RWPE2 (cell line): ENCODE measurements at regions not wholly inside any gene's neighbourhood (a gene's known extent, or its start where the extent isn't known, plus 50 kb on each side); places are given as distances from the start of the nearest gene placed in this dataset.

Experiments used
- ATAC-seq: fragments of 200-7000 bp; cut with Tn5 transposase; 3 replicates; pipeline ENCODE4 v1.9.1; 2021; ENCODE audit warnings: low read depth
- DNase-seq: peaks from one replicate; pipeline ENCODE4 v3.0.0-alpha.2; 2020; ENCODE audit warnings: low spot score
- H3K27ac ChIP-seq: fragments of 450-650 bp; 2 replicates; pipeline ENCODE4 v1.5.1; 2017; ENCODE audit warnings: mild to moderate bottlenecking; ENCODE audit not compliant: poor library complexity, severe bottlenecking
- H3K27me3 ChIP-seq: fragments of 250-450 bp; sonication (Bioruptor Pico); 2 replicates; pipeline ENCODE4 v1.5.1; 2021; ENCODE audit warnings: mild to moderate bottlenecking, moderate library complexity; ENCODE audit not compliant: insufficient read depth, poor library complexity, severe bottlenecking
- H3K36me3 ChIP-seq: fragments of 250-450 bp; sonication (Bioruptor Pico); 2 replicates; pipeline ENCODE4 v1.5.1; 2020; ENCODE audit warnings: low read depth, mild to moderate bottlenecking, moderate library complexity
- H3K4me1 ChIP-seq: fragments of 250-450 bp; sonication (Bioruptor Pico); 2 replicates; pipeline ENCODE4 v1.5.1; 2021; ENCODE audit warnings: mild to moderate bottlenecking, moderate library complexity; ENCODE audit not compliant: insufficient read depth, poor library complexity, severe bottlenecking
- H3K4me3 ChIP-seq: fragments of 250-450 bp; sonication (Bioruptor Pico); 2 replicates; pipeline ENCODE4 v1.5.1; 2021; ENCODE audit warnings: mild to moderate bottlenecking, moderate library complexity; ENCODE audit not compliant: severe bottlenecking
- H3K9me3 ChIP-seq: fragments of 250-450 bp; sonication (Bioruptor Pico); 2 replicates; pipeline ENCODE4 v1.5.1; 2021; ENCODE audit warnings: mild to moderate bottlenecking, moderate library complexity; ENCODE audit not compliant: severe bottlenecking
- TF ChIP-seq, protein P1 (sequence below): fragments of 450-650 bp; IDR thresholded peaks from one replicate; pipeline ENCODE4 v1.5.1; 2017; ENCODE audit warnings: mild to moderate bottlenecking, moderate library complexity; ENCODE audit not compliant: poor library complexity, severe bottlenecking

DNA sequence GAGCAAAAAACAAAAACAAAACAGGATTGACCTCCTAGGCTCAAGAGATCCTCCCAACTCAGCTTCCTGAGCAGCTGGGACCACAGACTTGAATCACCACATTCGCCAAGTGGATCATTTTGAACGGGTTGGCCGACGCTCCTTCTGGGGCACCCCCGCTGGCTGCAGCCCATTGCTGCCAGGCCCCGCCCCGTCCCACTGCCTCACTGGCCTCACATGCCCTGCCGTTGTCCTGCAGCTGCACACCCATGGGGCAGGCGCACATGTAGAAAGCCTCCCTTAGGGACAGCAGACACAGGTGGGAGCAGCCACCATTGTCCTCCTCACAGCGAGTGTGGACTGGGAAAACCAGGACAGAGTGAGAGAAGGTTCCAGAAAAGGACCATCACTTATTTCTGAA, 154.5 kb downstream of the CRYBB2 start:
- Histone ChIP-seq H3K27me3 (no peaks in the 10 kb centered on the region), H3K4me3 (no peak overlapping the region), H3K9me3 (no peaks in the 10 kb centered on the region), H3K36me3 (peaks cover 18% of the 10 kb centered on the region), H3K4me1 (no peaks in the 10 kb centered on the region), H3K27ac (no peak overlapping the region)
- DNase-seq (no peak), ATAC-seq (no peak)
- TF ChIP-seq, protein P1, sequence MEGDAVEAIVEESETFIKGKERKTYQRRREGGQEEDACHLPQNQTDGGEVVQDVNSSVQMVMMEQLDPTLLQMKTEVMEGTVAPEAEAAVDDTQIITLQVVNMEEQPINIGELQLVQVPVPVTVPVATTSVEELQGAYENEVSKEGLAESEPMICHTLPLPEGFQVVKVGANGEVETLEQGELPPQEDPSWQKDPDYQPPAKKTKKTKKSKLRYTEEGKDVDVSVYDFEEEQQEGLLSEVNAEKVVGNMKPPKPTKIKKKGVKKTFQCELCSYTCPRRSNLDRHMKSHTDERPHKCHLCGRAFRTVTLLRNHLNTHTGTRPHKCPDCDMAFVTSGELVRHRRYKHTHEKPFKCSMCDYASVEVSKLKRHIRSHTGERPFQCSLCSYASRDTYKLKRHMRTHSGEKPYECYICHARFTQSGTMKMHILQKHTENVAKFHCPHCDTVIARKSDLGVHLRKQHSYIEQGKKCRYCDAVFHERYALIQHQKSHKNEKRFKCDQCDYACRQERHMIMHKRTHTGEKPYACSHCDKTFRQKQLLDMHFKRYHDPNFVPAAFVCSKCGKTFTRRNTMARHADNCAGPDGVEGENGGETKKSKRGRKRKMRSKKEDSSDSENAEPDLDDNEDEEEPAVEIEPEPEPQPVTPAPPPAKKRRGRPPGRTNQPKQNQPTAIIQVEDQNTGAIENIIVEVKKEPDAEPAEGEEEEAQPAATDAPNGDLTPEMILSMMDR = no peak

DNA sequence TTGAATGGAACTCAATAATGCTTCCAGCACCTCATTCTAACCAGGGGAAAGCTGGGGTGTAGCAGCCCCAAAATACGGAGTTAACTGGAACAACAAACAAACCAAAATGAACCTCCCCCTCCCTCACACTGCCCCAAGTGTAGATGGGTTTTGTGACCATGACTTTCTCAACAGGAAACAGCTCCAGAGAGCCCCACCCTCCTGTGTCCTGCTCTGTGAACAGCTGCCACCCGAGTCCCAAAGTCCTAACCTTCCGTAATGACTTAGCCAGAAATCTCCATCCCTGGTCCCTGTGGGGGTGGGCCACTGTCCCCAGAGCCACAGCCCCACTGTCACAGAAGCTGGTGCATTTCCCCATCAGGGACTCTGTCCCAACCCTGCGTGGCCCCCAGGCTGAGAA, 155.4 kb downstream of the CRYBB2 start:
- no peaks in the 10 kb centered on the region for H3K27me3 ChIP-seq
- no peak overlapping the region for H3K27ac ChIP-seq
- H3K36me3 ChIP-seq = peaks cover 20% of the 10 kb centered on the region
- no peak overlapping the region for H3K4me3 ChIP-seq
- TF ChIP-seq, protein P1 = no peak
- H3K9me3 ChIP-seq = no peaks in the 10 kb centered on the region
- no peaks in the 10 kb centered on the region for H3K4me1 ChIP-seq
- ATAC-seq (no peak), DNase-seq (no peak)

DNA sequence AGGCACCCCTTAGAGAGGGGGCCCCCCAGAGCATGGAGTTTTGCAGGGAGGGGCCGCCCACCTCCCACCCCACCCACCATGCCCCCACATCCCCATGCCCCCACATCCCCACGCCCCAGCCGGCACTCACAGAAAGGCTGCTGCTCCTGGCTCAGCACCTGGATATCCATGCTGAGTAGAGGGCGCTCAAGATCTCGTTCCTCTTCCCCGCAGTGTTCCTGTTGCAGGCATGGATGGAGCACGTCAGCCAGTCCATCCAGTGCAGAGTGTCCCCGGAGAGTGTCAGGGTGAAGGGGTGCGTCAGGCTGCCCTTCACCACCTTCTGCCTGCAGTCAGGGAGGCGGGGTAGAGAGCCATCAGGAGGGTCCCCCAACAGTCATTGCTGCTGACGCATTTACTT, 156.2 kb downstream of the CRYBB2 start:
- Histone ChIP-seq H3K4me3 (no peak overlapping the region), H3K36me3 (peaks cover 28% of the 10 kb centered on the region), H3K27me3 (no peaks in the 10 kb centered on the region), H3K27ac (no peak overlapping the region), H3K9me3 (no peaks in the 10 kb centered on the region), H3K4me1 (no peaks in the 10 kb centered on the region)
- DNase-seq = no peak
- TF ChIP-seq, protein P1 = no peak
- ATAC-seq = no peak

DNA sequence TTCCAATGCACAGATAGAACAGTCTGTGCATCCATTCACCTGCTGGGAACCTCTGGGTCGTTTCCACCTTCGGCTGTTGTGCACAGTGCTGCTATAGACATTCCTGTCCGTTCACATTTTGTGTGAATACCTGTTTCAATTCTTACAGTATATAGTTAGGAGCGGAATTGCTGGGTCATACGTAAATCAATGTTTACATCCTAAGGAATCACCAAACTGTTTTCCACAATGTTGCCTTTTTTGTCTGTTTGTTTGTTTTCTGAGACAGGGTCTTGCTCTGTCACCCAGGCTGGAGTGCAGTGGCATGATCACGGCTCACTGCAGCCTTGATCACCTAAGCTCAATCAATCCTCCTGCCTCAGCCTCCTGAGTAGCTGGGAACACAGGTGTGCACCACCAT, 158.3 kb downstream of the CRYBB2 start:
- no peaks in the 10 kb centered on the region for H3K9me3 ChIP-seq
- H3K4me1 ChIP-seq = no peaks in the 10 kb centered on the region
- H3K27ac ChIP-seq = no peak overlapping the region
- peaks cover 31% of the 10 kb centered on the region for H3K36me3 ChIP-seq
- TF ChIP-seq, protein P1 = no peak
- H3K27me3 ChIP-seq = no peaks in the 10 kb centered on the region
- ATAC-seq (no peak), DNase-seq (no peak)
- H3K4me3 ChIP-seq = no peak overlapping the region

DNA sequence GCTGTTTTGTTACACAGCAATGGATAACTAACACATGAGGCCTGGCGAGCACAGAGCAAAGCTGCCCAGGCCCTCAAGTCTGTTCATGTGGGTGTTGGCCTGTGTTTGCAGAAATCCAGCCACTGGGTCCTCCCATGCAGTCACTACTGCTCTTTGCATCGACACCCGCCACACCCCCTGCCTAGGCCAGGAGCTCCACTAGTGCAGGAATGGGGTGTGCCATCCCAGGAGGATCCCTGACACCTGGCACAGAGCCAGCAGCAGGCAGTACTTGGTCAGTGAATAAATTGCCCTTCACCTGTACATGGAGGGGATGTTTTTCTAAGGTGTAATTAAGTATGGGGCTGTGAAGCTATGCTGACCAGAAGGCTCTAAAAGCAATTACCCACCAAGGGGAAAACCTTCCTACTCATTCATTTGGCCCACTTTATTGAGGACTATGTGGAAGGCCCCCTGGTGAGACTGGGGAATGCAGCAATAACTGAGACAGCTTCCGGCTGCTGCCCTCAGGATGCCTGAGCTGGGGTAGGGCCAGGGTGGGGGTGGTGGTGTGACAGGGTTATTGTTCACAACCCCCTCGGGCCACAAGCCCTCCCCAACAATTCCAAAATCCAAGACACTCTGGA, 160.8 kb downstream of the CRYBB2 start:
- H3K4me3 ChIP-seq = no peak overlapping the region
- DNase-seq = no peak
- TF ChIP-seq, protein P1 = no peak
- H3K4me1 ChIP-seq = no peaks in the 10 kb centered on the region
- H3K27me3 ChIP-seq = no peaks in the 10 kb centered on the region
- no peaks in the 10 kb centered on the region for H3K9me3 ChIP-seq
- H3K27ac ChIP-seq = no peak overlapping the region
- ATAC-seq = no peak
- peaks cover 31% of the 10 kb centered on the region for H3K36me3 ChIP-seq
